ENCODE measurements at regions not wholly inside any gene's neighbourhood (a gene's known extent, or its start where the extent isn't known, plus 50 kb on each side); places are given as distances from the start of the nearest gene placed in this dataset.

DNA sequence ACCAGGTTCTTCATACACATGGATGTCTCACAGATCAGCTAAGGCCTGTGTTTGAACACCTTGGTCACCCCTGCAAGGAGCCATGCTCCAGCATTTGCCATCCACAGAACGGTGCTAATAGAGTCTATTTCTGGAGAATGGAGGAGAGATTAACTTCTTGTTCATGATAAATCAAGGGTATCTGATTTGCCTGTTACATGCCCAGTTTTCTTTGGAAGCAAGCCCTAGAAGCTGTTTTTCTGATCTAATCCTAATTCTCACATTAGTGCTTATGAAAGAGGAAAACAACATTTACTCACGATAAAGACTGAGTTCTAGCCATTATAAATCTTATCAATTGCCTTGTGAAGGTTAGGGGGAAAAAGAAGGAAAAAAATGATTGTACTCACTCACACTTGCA lies 119.6 kb upstream of the DTNA start:
- no peak for TF ChIP-seq KDM1A (IDR thresholded peaks at IDR 0.05; ENCODE audit: borderline replicate concordance, low read length)
- TF ChIP-seq RFX5 (IDR thresholded peaks at IDR 0.05; ENCODE audit: borderline replicate concordance, low read depth, low read length), result no peak
- TF ChIP-seq SP2 (IDR thresholded peaks at IDR 0.05; ENCODE audit: low read length), result no peak
- no peak for TF ChIP-seq NANOG (IDR thresholded peaks at IDR 0.05; ENCODE audit: insufficient read depth, low read depth, low read length, poor library complexity, severe bottlenecking)
- no peak for TF ChIP-seq EP300 (IDR thresholded peaks at IDR 0.05; ENCODE audit: borderline replicate concordance in 1 of 2, low read depth in 2 of 2, low read length in 2 of 2)
- TF ChIP-seq RNF2 (IDR thresholded peaks at IDR 0.05; ENCODE audit: borderline replicate concordance, low read depth, low read length, missing control alignments, poor library complexity, severe bottlenecking), result no peak
- no peak for TF ChIP-seq SRF (IDR thresholded peaks at IDR 0.05; ENCODE audit: low read depth, low read length)
- TF ChIP-seq BRCA1 (IDR thresholded peaks at IDR 0.05; ENCODE audit: low read depth, low read length), result no peak
- no peak for TF ChIP-seq RXRA (IDR thresholded peaks at IDR 0.05; ENCODE audit: insufficient read depth, low read depth, low read length)
- TF ChIP-seq, protein P1, sequence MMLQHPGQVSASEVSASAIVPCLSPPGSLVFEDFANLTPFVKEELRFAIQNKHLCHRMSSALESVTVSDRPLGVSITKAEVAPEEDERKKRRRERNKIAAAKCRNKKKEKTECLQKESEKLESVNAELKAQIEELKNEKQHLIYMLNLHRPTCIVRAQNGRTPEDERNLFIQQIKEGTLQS (IDR thresholded peaks at IDR 0.05; ENCODE audit: insufficient read depth, low read depth, low read length), result no peak
- TF ChIP-seq KDM4A (IDR thresholded peaks at IDR 0.05; ENCODE audit: low read depth, low read length, severe bottlenecking), result no peak
- Histone ChIP-seq H3K79me2 (ENCODE audit: control insufficient read depth in 1 of 2, insufficient read depth in 2 of 2, low read length in 2 of 2) (no peaks in the 10 kb centered on the region), H2BK15ac (ENCODE audit: low read length) (no peak overlapping the region), H3K14ac (ENCODE audit: insufficient read length) (no peak overlapping the region), H3K23me2 (ENCODE audit: low read depth, low read length) (peaks cover 3% of the 10 kb centered on the region), H3K27ac (ENCODE audit: low read depth, low read length) (no peak overlapping the region), H2BK120ac (replicated peaks; ENCODE audit: low read depth, low read length) (no peak overlapping the region), H4K20me1 (replicated peaks in 1 of 2; ENCODE audit: control insufficient read depth in 1 of 2, insufficient read depth in 2 of 2, low read length in 2 of 2) (no peaks in the 10 kb centered on the region), H2BK5ac (ENCODE audit: low read depth, low read length) (no peak overlapping the region), H3K4me3 (ENCODE audit: extremely low read depth in 1 of 4, insufficient read depth in 2 of 4, low read depth in 3 of 4, low read length in 4 of 4) (no peak overlapping the region), H2BK20ac (ENCODE audit: low read length) (no peak overlapping the region), H3K4me1 (replicated peaks in 1 of 4; ENCODE audit: control insufficient read depth in 3 of 4, insufficient read depth in 4 of 4, low read length in 3 of 4) (peaks cover 0 to 12% (median 3%) of the 10 kb centered on the region in 4 experiments; a peak in 5 of 7 replicates), H3K9ac (replicated peaks in 1 of 4; ENCODE audit: extremely low read depth in 1 of 4, low read depth in 3 of 4, low read length in 3 of 4) (no peak overlapping the region), H3K23ac (ENCODE audit: insufficient read length) (no peak overlapping the region), H3K4me2 (ENCODE audit: insufficient read depth in 1 of 2, low read depth in 2 of 2, low read length in 2 of 2) (no peak overlapping the region), H3K4ac (replicated peaks; ENCODE audit: insufficient read length, low read depth, low read length) (no peak overlapping the region), H2AK5ac (ENCODE audit: low read depth, low read length) (no peak overlapping the region), H3K79me1 (ENCODE audit: low read depth, low read length) (no peaks in the 10 kb centered on the region), H4K91ac (replicated peaks; ENCODE audit: insufficient read length, low read length) (no peak overlapping the region), H2AFZ (ENCODE audit: low read length) (no peak overlapping the region), H3K27me3 (replicated peaks in 1 of 4; ENCODE audit: control insufficient read depth in 3 of 4, extremely low read depth in 1 of 4, insufficient read depth in 3 of 4, low read length in 3 of 4) (no peaks in the 10 kb centered on the region), H3K56ac (replicated peaks; ENCODE audit: insufficient read length, low read depth, low read length) (no peak overlapping the region), H3K18ac (ENCODE audit: extremely low read depth, low read length) (no peak overlapping the region), H3K9me3 (ENCODE audit: insufficient read depth in 2 of 2, low read depth in 1 of 2, low read length in 1 of 2) (no peaks in the 10 kb centered on the region), H4K5ac (ENCODE audit: insufficient read length, low read depth, low read length) (no peak overlapping the region), H3K36me3 (ENCODE audit: control insufficient read depth in 2 of 4, insufficient read depth in 4 of 4, low read length in 3 of 4) (no peaks in the 10 kb centered on the region; a peak in 1 of 8 replicates), H2BK12ac (ENCODE audit: low read depth, low read length) (no peak overlapping the region), H4K8ac (ENCODE audit: extremely low read depth, insufficient read depth, low read length) (no peak overlapping the region)
- 82% methylated on average over 2 of the region's 2 CpGs; no CpG with 5 or more reads in 1 of the 2 experiments for WGBS, 2 experiments (ENCODE audit: extremely low coverage in 1 of 2, insufficient coverage in 1 of 2, insufficient read length in 1 of 2, insufficient replicate concordance in 2 of 2, low coverage in 1 of 2, low lambda C conversion rate in 2 of 2, missing lambda C conversion rate in 1 of 2)
- POLR2A ChIA-PET (ENCODE audit: partially characterized antibody), result no interaction called here
- CTCF ChIA-PET (ENCODE audit: partially characterized antibody), result no interaction called here
- no peak for DNase-seq (ENCODE audit: low read depth in 1 of 2, low spot score in 2 of 2)
- no peak for FAIRE-seq
